UCSD-AML1 (cell line): ENCODE measurements at regions not wholly inside any gene's neighbourhood (a gene's known extent, or its start where the extent isn't known, plus 50 kb on each side); places are given as distances from the start of the nearest gene placed in this dataset.
"Not testable (repeated sequence)": the region's sequence is repeated elsewhere in the genome, so short reads cannot be mapped to it uniquely, and the experiment has no call there.

Experiments used
- DNase-seq: peaks from one replicate; lab custom pipeline; 2025; ENCODE audit not compliant: unreplicated experiment; lab: John Stamatoyannopoulos, UW

DNA sequence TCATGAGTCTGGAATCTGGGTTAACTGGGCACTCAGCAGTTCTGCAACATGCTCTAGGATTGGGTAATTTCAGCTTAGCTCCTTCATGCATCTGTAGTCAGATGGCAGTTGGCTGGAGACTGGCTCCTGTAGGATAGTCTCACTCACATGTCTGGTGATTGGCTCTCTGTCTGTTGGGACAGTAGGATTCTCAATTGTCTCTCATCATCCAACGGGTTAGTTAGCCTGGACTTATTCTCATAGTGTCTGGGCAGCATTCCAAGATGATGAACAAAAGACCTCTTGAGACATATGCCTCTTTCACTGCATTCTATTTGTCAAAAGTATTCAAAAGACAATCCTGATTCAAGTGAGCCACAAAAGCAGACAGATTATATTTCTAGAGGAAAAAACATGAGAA lies 795.6 kb upstream of the GALNTL6 start:
- DNase-seq, result no peak

DNA sequence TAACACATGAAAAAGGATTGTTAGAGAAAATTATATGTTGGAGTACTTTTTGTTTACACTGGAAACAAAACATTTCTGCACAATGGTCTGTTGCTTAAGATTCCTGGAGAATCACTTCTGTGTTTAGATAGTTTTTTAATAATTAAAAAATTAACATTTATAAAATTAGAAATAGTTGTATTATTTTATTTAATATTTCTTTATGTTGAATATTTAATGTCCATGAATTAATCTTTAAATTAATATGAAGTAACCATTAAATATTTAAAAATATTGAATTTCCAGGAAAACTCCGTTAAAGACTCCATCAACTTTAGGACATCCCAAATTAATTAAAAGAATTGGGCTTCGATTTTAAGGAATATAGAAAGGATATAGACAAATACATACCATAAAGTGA lies 797.1 kb upstream of the GALNTL6 start:
- no peak for DNase-seq

DNA sequence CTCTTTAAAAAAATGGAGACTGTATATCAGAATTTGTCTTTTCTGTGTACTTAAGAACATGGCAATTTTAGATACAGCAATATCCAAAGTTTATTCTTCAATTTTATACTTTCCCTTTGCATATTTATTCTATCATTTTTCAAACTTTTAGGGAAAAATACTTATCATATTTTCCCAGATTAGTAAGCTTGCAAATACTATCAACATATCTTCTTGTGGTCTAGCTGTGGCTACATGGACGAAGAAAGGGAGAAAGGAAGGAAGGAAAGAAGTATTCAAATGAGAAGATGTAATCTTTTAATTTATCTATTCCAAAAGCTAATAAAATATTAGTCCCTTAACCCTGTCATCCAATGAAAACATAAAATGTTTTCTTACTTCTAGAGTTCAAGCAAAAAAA lies 797.8 kb upstream of the GALNTL6 start:
- no peak for DNase-seq

DNA sequence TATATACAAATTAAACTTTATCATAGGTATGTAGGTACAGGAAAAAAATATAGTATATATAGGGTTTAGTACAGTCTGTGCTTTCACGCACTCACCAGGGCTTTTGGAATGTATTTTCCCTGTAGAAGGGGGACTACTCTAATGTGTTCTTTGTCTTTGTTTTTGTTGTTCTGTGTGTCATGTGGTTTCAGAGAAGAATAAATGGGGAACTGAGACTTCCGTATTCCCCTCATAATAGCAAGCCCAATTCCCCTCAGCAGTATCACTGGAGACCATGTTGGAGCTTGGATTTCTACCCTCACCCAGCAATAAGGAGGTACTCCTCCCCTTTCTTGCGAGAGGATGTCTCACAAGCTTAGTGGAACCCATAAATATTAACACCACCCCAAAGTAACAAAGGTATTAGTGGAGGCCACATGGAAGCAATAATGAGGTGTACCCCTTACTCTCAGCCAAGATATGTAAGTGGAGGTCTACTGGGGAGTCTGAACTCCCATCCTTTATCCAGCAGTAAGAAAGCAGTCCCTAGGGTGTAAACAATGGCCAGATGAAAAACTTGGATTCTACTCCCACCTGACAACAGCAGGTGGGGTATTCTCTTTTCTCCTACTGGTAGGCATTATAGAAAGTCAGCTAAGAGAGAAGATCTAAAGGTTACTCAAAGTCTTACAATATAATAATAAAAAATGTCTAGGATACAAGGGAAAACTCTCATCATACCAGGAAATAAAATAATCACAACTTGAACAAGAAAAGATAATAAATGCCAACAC lies 805.4 kb upstream of the GALNTL6 start:
- no peak for DNase-seq

DNA sequence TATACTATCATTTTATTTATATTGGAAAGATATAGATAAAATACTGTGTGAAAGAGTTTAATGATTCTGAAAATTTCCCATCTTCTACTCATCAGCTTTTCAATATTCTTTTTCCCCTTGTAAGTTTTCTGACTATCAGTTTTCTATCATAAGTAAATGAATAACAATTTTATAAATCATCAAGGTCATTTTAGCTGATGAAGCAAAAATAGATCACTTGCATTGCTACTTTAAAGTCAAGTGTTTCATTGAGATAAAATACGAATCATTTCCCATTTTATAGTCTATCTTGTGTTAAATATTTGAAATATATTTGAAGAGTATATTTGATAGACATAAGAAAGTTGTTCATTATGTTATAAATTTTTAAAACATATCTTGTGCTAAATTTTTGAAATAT lies 811.0 kb upstream of the GALNTL6 start:
- DNase-seq, result no peak

DNA sequence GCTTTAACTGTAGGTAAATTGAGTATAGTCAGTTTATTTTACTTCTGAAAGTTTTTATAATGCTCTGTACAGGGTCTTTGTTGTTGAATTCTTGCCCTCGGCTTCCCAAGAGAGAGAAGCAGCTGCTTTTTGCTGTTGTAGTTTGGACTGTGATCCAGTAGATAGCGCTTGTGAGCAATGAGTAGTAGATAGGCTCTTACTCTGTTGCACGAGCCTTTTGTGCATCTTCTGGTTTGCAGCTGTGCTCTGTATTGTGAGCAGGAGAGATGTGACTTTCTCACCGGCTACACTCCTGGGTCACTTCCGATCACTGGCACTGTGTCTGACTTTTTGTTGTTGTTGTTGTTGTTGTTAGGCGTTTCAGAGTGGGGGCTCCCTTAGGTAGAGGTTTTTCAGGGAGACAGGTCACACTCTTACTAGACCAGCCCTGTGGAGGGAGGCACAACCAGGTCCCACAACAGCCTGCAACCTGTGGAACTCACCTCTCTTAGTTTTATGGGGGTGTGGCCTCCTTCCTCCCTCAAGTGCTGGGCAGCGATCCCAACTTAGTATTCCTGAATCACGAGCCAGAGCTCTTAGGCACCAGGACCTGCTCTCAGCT lies 822.1 kb upstream of the GALNTL6 start:
- DNase-seq, result peak; percentile 29

DNA sequence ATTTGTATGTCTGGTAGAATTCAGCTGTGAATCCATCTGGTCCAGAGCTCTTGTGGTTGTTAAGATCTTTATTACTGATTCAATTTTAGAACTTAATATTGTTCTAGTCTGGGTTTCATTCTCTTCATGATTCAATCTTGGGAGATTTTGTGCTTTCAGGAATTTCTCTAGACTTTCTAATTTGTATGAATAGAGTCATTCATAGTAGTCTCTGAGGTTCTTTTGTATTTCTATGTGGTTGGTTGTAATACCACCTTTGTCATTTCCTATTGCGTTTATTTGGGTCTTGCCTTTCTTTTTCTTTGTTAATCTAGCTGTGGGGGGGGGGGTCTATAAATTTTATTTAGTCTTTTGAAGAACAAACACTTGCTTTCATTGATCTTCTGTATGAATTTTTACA lies 824.8 kb upstream of the GALNTL6 start:
- no peak for DNase-seq

DNA sequence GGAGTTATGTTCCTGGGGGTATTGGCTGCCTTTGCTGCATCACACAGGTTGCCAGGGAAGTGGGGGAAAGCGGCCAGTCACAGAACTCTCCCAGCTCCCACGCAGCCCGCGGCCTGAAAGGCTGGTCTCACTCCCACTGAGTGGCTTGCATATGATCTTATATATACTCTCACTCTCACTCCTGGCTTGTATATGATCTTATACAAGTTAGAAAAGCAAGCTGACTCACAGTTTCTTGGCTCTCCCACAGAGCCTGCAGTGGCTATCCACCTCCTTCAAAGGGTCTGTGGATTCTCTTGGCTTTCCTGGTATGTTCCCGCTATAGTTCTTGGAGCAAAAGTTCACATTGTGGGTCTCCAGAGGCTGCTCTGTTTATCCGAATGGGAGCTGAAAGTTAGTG lies 833.5 kb upstream of the GALNTL6 start:
- no peak for DNase-seq

DNA sequence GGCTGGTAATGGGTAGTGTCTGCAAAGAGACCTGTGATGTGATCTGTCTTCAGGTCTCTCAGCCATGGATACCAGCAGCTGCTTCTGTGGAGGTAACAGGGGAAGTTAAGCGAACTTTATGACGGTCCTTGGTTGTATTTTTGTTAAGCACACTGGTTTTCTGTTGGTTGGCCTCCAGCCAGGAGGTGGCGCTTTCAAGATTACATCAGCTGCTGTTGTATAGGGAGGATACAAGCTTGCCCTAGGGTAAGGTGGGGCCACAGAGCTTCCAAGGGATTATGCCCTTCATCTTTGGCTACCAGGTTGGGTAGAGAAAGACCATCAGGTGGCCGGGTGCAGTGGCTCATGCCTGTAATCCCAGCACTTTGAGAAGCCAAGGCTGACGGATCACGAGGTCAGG lies 834.2 kb upstream of the GALNTL6 start:
- DNase-seq, result no peak

DNA sequence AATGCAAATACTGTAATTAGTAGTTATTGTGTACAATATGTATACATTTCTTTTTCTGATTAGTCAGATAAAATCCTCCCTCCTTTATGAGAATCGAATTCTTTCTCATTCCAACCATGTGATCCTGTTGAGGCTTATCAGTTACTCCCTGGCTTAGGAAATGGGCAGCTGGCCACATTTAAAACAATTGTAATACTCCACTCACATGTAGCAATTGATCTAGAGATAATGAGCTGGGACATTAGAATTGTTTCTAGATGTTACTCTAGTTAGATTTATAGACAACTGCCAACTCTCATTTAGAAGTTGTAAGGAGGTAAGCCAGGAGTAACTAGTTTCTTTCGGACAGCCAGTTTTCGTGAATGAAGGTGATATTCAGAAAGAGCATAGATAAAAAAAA lies 859.3 kb upstream of the AADAT start:
- no peak for DNase-seq

DNA sequence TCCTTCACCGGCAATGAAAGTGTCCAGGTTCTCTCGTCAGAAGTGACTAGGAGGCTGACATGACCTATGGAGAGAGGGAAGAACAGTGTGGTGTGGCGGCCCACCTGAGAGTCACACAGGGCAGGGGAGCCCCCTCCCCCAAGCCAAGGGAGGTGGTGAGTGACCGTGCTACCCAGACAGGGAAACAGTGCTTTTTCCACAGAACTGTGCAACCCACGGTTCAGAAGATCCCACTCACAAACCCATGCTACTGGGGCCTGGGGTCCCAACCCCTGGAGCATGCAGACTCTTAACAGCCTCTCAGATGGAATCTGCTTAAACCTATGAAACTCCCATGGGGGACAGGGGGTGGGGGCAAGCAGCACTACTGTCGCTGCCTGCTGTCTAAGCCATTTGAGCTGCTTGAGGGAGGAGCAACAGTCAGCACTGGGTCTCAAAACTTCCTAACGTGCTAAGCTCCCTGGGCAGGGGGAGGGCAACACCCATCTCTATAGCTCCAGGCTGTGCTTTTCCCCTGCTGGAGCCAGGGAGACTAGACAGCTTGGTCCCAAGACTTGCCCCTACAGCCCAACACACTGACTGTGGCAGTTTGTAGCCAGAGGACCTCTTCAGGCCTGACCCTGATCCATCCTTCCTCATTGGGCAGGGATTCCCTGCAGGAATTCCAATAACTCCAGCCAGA lies 850.4 kb upstream of the AADAT start:
- DNase-seq, result no peak

DNA sequence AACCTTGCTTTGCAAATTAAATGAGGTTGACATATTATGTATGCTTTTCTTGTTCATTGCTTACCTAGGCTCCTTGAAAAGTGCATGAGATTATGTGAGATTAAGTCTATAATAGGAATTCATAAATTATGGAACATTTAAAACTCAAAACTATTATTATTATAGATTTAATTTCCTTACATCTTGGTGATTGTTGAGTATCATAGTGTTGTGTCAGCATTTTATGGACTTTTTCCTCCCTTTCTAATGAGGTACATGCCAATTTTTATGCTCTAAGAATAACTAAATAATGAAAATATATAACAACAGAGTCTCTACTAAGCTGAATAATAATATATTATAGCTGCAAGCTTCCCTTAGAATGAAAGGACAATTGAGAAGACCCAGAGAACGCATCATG lies 848.8 kb upstream of the AADAT start:
- no peak for DNase-seq

DNA sequence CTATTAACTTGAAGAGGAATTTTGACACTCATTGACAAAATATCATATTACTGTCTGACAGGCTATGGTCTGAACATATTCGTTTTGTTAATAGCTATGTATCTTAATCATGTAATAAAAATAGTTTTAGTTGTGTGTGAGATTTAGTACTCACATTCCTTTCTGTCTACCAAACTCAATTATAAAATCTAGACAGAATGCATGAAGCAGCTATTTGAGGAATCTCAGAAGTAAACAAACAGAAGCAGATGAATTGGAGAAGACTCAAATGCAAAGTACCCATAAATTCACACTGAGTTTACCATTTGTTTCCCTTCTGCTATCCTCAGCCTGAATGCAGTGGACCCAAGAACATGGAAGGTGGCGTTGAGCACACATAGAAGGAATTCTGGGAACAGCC lies 841.6 kb upstream of the AADAT start:
- no peak for DNase-seq

DNA sequence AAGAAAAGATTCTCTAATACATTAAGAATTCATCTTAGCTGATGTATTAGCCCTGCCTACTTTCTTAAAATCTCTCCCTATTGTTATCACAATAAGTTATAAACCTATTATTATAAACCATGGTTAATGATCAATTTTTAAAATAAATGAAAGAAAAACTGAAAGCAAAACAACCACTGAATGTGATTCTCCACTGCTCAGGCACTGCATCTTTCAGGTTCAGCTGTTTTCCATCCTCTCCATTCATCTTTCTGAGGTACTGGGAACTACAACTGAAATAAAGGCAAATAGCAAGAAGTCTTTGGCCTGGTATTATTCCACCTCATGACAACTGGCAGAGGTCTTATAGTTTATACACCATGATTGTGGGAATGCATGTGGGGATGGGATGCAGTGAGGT lies 798.9 kb upstream of the AADAT start:
- DNase-seq, result no peak

DNA sequence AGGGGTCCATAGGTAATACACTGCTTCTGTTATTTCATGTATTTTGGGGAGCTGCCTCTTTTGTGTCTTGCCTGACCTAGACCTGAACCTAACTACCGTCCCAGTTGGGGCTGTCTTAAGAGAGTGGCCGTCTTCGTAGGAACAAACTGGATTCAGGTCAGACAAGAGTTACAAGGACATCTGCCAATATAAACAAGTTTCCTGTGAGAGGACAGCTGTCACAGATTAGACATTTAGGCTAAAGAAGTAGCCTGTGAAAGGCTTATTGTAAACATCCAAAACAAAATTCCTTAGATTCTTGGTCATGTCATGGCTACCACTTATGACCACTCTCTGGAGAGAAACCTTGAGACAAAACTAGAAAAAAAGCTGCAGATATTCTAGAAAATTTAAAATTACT lies 797.6 kb upstream of the AADAT start:
- no peak for DNase-seq

DNA sequence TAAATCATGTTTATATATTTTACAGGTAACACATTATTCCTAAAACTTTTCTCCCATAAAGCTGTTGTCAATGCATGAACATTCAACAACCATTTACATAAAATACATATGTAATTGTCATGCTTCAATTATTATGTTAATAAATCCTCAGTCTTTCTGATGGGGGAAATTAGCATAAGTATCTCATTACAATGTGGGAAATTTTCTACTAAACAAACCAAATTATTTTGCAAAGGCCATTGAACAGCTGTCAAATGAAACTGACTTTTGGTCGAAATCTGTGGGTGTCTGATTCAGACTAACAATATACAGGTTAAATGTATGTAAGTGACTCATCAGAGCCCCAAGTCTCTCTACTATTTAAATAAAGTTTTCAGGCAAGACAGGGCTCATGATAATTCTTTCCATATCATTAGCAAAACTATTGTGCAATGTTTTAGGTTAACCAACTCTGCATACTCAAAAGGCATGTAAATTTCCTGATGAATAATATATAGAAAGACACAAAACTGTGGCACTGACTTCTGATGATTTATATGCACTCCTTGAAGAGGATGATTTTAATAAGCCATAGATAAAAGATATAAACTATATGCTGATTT lies 795.3 kb upstream of the AADAT start:
- no peak for DNase-seq

DNA sequence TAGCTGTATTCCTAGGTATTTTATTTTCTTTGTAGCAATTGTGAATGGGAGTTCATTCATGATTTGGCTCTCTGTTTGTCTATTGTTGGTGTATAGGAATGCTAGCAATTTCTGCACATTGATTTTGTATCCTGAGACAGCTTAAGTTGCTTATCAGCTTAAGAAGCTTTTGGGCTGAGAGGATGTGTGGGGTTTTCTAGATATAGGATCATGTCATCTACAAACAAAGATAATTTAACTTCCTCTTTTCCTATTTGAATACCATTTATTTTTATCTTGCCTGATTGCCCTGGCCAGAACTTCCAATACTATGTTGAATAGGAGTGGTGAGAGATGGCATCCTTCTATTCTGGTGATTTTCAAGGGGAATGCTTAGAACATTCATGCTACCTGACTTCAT lies 791.9 kb upstream of the AADAT start:
- DNase-seq, result not testable (repeated sequence)

DNA sequence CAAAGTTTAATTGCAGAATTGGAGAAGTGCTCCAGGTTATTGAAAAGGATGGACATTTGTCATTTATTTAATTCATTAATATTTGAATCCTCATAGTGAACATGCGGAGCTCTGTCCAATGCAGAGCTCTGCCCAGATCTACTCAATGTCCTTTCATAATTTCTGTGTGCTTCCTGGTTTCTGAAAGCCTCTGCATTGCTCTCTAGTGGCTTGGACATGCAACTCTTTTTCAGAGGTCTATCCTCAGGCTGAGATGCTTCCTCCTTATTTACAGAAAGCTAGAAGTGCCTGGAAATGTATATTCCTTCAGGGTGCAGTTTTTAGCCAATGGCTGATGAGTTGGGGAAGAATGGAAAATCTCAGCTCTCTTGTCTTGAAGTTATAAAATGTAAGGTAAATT lies 786.1 kb upstream of the AADAT start:
- DNase-seq, result no peak

DNA sequence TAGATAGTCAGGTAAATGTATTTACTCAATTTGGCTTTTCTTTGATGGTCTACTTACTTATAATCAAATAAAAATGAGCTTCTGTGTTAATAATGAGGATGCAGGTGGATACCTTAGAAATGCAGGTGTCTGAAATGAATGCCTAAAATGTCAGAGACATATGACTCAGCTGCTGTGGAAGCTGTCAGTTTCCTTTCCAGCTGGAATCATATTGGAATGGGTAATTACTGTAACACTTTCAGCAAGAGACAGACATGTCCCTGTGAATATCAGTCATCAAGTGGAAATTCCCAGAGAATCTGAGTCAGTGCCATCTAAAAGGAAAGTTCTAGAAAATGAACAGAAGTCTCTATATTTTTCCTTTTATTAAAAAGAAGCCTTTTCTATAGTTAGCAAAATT lies 783.0 kb upstream of the AADAT start:
- no peak for DNase-seq

DNA sequence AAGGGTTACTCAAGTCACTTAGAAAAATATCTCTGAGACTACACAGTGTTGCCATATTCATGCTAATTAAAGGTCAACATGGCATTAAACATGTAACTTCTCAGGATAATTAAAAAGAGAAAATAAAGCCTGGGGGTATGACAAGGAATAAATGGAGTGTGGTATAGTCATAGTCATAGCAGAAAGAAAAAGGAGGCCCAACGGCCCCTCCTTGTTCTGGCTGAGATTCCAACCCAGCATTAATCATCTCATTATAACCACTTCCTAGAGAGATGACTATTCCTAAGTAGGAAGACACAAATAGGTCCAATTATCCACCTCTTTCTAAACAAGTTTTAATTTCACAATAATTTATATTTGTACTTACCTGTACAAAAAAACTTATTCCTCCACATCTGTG lies 778.4 kb upstream of the AADAT start:
- no peak for DNase-seq

DNA sequence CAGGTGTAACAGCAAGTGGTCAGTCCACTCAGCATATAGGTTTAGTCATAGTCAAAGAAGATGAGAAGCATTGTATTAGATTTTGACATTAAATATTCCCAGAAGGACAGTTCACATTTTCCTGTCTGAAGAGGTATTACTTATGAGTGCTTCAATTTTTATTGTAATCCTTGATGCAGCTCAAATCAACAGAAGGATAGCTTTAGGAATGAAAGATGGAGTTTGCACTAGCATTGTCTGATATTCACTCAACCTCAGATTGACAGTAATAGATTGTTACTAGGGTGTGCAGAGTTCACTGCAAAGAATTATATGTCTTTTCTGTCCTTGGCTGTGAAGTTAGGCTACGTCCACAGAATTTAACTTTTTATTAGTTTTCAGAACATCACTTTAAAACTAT lies 764.3 kb upstream of the AADAT start:
- DNase-seq, result no peak

DNA sequence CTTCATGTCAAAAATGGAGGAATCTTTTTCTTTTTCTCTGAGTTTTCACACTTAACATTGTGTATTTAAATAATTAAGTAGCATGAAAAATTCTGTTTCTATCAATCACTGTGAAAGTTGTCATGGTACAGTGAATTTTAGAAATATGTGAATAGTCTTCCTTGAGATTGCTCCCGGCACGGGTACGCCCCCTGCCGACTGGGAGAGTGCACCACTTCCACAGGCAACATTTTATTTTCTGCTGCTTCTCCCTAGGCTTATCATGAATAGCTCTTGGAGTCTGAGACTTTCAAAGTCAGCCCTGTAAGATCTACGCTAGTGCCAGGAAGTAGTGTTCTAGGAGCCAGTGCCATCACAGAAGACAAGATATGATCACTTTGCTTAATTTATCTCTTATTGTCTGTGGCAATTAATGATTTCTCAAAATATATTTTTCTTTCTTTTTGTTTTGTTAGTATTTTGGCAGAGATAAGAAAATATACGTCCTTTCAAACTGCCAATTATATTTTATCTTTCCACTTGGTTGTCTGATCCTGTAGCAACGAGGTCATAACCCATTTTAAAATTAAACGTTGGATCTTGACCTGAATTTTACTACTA lies 763.8 kb upstream of the AADAT start:
- DNase-seq, result peak; percentile 18
